Effector memory CD8-positive, alpha-beta T cell (primary cell): ENCODE measurements at regions not wholly inside any gene's neighbourhood (a gene's known extent, or its start where the extent isn't known, plus 50 kb on each side); places are given as distances from the start of the nearest gene placed in this dataset.

ENCODE experiments used
- ATAC-seq: fragments of 150-1000 bp; cut with Tn5 transposase; replicated peaks from 2 replicates; pipeline ENCODE4 v1.10.0; 2021; ENCODE audit warnings: mild to moderate bottlenecking, moderate library complexity
- DNase-seq, 3 experiments: peaks; one replicate each; pipeline ENCODE4 v3.0.0; 2021
- H3K27ac Mint-ChIP-seq, 2 donors: one replicate each; pipeline ENCODE4 v1.8.0; 2022; ENCODE audit warnings: mild to moderate bottlenecking in 2 of 2, mixed read lengths in 2 of 2, moderate library complexity in 2 of 2
- H3K27me3 Mint-ChIP-seq, 2 donors: one replicate each; pipeline ENCODE4 v1.8.0; 2022; ENCODE audit warnings: mixed read lengths in 2 of 2
- H3K36me3 Mint-ChIP-seq: one replicate; pipeline ENCODE4 v1.8.0; 2022; ENCODE audit warnings: mild to moderate bottlenecking, moderate library complexity, mixed read lengths; ENCODE audit not compliant: insufficient read depth
- H3K4me1 Mint-ChIP-seq, 2 donors: one replicate each; pipeline ENCODE4 v1.8.0; 2022; ENCODE audit warnings: low read depth in 2 of 2, mixed read lengths in 2 of 2
- H3K4me3 Mint-ChIP-seq, 2 donors: one replicate each; pipeline ENCODE4 v1.8.0; 2022; ENCODE audit warnings: mild to moderate bottlenecking in 2 of 2, mixed read lengths in 2 of 2, moderate library complexity in 2 of 2
- H3K9me3 Mint-ChIP-seq, 2 donors: one replicate each; pipeline ENCODE4 v1.8.0; 2022; ENCODE audit warnings: mixed read lengths in 2 of 2

- no peak overlapping the region for H3K27ac Mint-ChIP-seq
- peaks cover 2% of the 10 kb centered on the region for H3K36me3 Mint-ChIP-seq
- H3K27me3 Mint-ChIP-seq = no peaks in the 10 kb centered on the region
- no peak overlapping the region for H3K4me3 Mint-ChIP-seq
- H3K9me3 Mint-ChIP-seq = peaks cover 7 to 14% of the 10 kb centered on the region in 2 donors
- ATAC-seq (no peak), DNase-seq (no peak)
- no peaks in the 10 kb centered on the region for H3K4me1 Mint-ChIP-seq
These were observed 1105.4 kb upstream of the KLHL29 start for GRCh38 chr2:22279541-22279940.

GRCh38 chr2:22281033-22281432 is 1103.9 kb upstream of the KLHL29 start:
- DNase-seq (no peak), ATAC-seq (no peak)
- H3K27ac Mint-ChIP-seq = no peak overlapping the region
- no peaks in the 10 kb centered on the region for H3K4me1 Mint-ChIP-seq
- no peak overlapping the region for H3K4me3 Mint-ChIP-seq
- H3K9me3 Mint-ChIP-seq = peaks cover 5 to 14% of the 10 kb centered on the region in 2 donors
- H3K36me3 Mint-ChIP-seq = peaks cover 2% of the 10 kb centered on the region
- no peaks in the 10 kb centered on the region for H3K27me3 Mint-ChIP-seq

GRCh38 chr2:22282220-22282619 is 1102.8 kb upstream of the KLHL29 start:
- Mint-ChIP-seq H3K4me1 (no peaks in the 10 kb centered on the region), H3K36me3 (peaks cover 2% of the 10 kb centered on the region), H3K27me3 (no peaks in the 10 kb centered on the region), H3K27ac (no peak overlapping the region), H3K9me3 (peaks cover 5 to 7% of the 10 kb centered on the region in 2 donors), H3K4me3 (no peak overlapping the region)
- no peak for ATAC-seq
- DNase-seq = no peak

- Mint-ChIP-seq H3K36me3 (peaks cover 2% of the 10 kb centered on the region), H3K4me1 (no peaks in the 10 kb centered on the region), H3K27me3 (no peaks in the 10 kb centered on the region), H3K9me3 (peaks cover 5 to 7% of the 10 kb centered on the region in 2 donors), H3K27ac (no peak overlapping the region), H3K4me3 (no peak overlapping the region)
- ATAC-seq = no peak
- DNase-seq = no peak
These were observed 1102.1 kb upstream of the KLHL29 start for GRCh38 chr2:22282916-22283315.

GRCh38 chr2:22283436-22283835 is 1101.5 kb upstream of the KLHL29 start:
- no peaks in the 10 kb centered on the region for H3K4me1 Mint-ChIP-seq
- no peak overlapping the region for H3K4me3 Mint-ChIP-seq
- ATAC-seq = no peak
- no peaks in the 10 kb centered on the region for H3K27me3 Mint-ChIP-seq
- DNase-seq = no peak
- H3K36me3 Mint-ChIP-seq = peaks cover 2% of the 10 kb centered on the region
- H3K27ac Mint-ChIP-seq = no peak overlapping the region
- H3K9me3 Mint-ChIP-seq = peaks cover 5 to 7% of the 10 kb centered on the region in 2 donors

- H3K36me3 Mint-ChIP-seq = no peaks in the 10 kb centered on the region
- no peak for ATAC-seq
- no peaks in the 10 kb centered on the region for H3K4me1 Mint-ChIP-seq
- DNase-seq = no peak
- no peak overlapping the region for H3K27ac Mint-ChIP-seq
- H3K4me3 Mint-ChIP-seq = no peak overlapping the region
- peaks cover 7 to 17% of the 10 kb centered on the region in 2 donors for H3K9me3 Mint-ChIP-seq
- H3K27me3 Mint-ChIP-seq = no peaks in the 10 kb centered on the region
These were observed 1094.7 kb upstream of the KLHL29 start for GRCh38 chr2:22290302-22290701.

- ATAC-seq (no peak), DNase-seq (no peak)
- H3K9me3 Mint-ChIP-seq = peaks cover 7 to 17% of the 10 kb centered on the region in 2 donors
- H3K4me3 Mint-ChIP-seq = no peak overlapping the region
- no peaks in the 10 kb centered on the region for H3K36me3 Mint-ChIP-seq
- H3K4me1 Mint-ChIP-seq = no peaks in the 10 kb centered on the region
- H3K27ac Mint-ChIP-seq = no peak overlapping the region
- H3K27me3 Mint-ChIP-seq = no peaks in the 10 kb centered on the region
These were observed 1094.0 kb upstream of the KLHL29 start for GRCh38 chr2:22290909-22291473.

- H3K36me3 Mint-ChIP-seq = no peaks in the 10 kb centered on the region
- DNase-seq (no peak), ATAC-seq (no peak)
- peaks cover 0 to 11% of the 10 kb centered on the region in 2 donors for H3K9me3 Mint-ChIP-seq
- no peak overlapping the region for H3K27ac Mint-ChIP-seq
- H3K4me3 Mint-ChIP-seq = no peak overlapping the region
- no peaks in the 10 kb centered on the region for H3K27me3 Mint-ChIP-seq
- H3K4me1 Mint-ChIP-seq = no peaks in the 10 kb centered on the region
These were observed 1083.8 kb upstream of the KLHL29 start for GRCh38 chr2:22301228-22301627.

- no peak for ATAC-seq
These were observed 1058.7 kb upstream of the KLHL29 start for GRCh38 chr2:22326250-22326649.

GRCh38 chr2:22329211-22330154 is 1055.5 kb upstream of the KLHL29 start:
- Mint-ChIP-seq H3K9me3 (peaks cover 1 to 16% of the 10 kb centered on the region in 2 donors), H3K4me3 (no peak overlapping the region), H3K27me3 (no peaks in the 10 kb centered on the region), H3K36me3 (no peaks in the 10 kb centered on the region), H3K4me1 (no peaks in the 10 kb centered on the region), H3K27ac (no peak overlapping the region)
- DNase-seq (no peak), ATAC-seq (no peak)

More at GRCh38 chr2:22326250-22326649, 1058.7 kb upstream of the KLHL29 start:
- Mint-ChIP-seq H3K9me3 (peaks cover 1 to 22% of the 10 kb centered on the region in 2 donors), H3K36me3 (no peaks in the 10 kb centered on the region), H3K27ac (no peak overlapping the region), H3K27me3 (no peaks in the 10 kb centered on the region), H3K4me1 (no peaks in the 10 kb centered on the region), H3K4me3 (no peak overlapping the region)
- DNase-seq = no peak

- Mint-ChIP-seq H3K27me3 (no peaks in the 10 kb centered on the region), H3K4me3 (no peak overlapping the region), H3K36me3 (no peaks in the 10 kb centered on the region), H3K4me1 (no peaks in the 10 kb centered on the region), H3K27ac (no peak overlapping the region), H3K9me3 (peaks cover 7% of the 10 kb centered on the region in 2 donors)
- DNase-seq = no peak
- ATAC-seq = no peak
These were observed 1048.6 kb upstream of the KLHL29 start for GRCh38 chr2:22336414-22336813.

GRCh38 chr2:22340716-22341115 is 1044.3 kb upstream of the KLHL29 start:
- DNase-seq (no peak), ATAC-seq (no peak)
- no peak overlapping the region for H3K27ac Mint-ChIP-seq
- H3K4me1 Mint-ChIP-seq = no peaks in the 10 kb centered on the region
- H3K36me3 Mint-ChIP-seq = no peaks in the 10 kb centered on the region
- H3K27me3 Mint-ChIP-seq = no peaks in the 10 kb centered on the region
- H3K4me3 Mint-ChIP-seq = no peak overlapping the region
- H3K9me3 Mint-ChIP-seq = peaks cover 7 to 13% of the 10 kb centered on the region in 2 donors

- Mint-ChIP-seq H3K27me3 (no peaks in the 10 kb centered on the region), H3K36me3 (no peaks in the 10 kb centered on the region), H3K27ac (no peak overlapping the region), H3K9me3 (peaks cover 9 to 11% of the 10 kb centered on the region in 2 donors), H3K4me1 (no peaks in the 10 kb centered on the region), H3K4me3 (no peak overlapping the region)
- no peak for ATAC-seq
- no peak for DNase-seq
These were observed 1037.7 kb upstream of the KLHL29 start for GRCh38 chr2:22347306-22347705.

- Mint-ChIP-seq H3K4me1 (no peaks in the 10 kb centered on the region), H3K27ac (no peak overlapping the region), H3K27me3 (no peaks in the 10 kb centered on the region), H3K4me3 (no peak overlapping the region), H3K36me3 (no peaks in the 10 kb centered on the region), H3K9me3 (peaks cover 7 to 12% of the 10 kb centered on the region in 2 donors)
- DNase-seq = no peak
- ATAC-seq = no peak
These were observed 1034.4 kb upstream of the KLHL29 start for GRCh38 chr2:22350621-22351020.
